Stomach (tissue), 4 donors: ENCODE measurements at regions not wholly inside any gene's neighbourhood (a gene's known extent, or its start where the extent isn't known, plus 50 kb on each side); places are given as distances from the start of the nearest gene placed in this dataset.

Experiments
- CTCF ChIP-seq, 7 experiments: fragments of 450-650 bp in 4 of 7; fragments of 200-600 bp in 3 of 7; sonication (generic) in 3 of 7; IDR thresholded peaks; one replicate each; pipeline ENCODE4 v1.5.1; 2016 to 2019; ENCODE audit warnings: antibody characterized with exemption in 7 of 7, control low read depth in 2 of 7, mild to moderate bottlenecking in 1 of 7
- POLR2A ChIP-seq, 4 donors: fragments of 450-650 bp; IDR thresholded peaks; one replicate each; pipeline ENCODE4 v1.6.1; 2016; ENCODE audit warnings: antibody characterized with exemption in 4 of 4, control low read depth in 2 of 4, mild to moderate bottlenecking in 1 of 4, moderate library complexity in 1 of 4

GRCh38 chr2:415986-416610 lies 128.2 kb upstream of the ALKAL2 start:
- TF ChIP-seq CTCF (IDR thresholded peaks at IDR 0.05): no peak
- TF ChIP-seq POLR2A (IDR thresholded peaks at IDR 0.05): no peak
